GM23248 (cell line): ENCODE measurements at regions not wholly inside any gene's neighbourhood (a gene's known extent, or its start where the extent isn't known, plus 50 kb on each side); places are given as distances from the start of the nearest gene placed in this dataset.

ENCODE experiments used
- EZH2 ChIP-seq: fragments of 200-600 bp; sonication (generic); IDR thresholded peaks from 2 replicates; pipeline ENCODE4 v1.6.1; 2018; ENCODE audit warnings: antibody characterized with exemption, mild to moderate bottlenecking; ENCODE audit not compliant: insufficient read depth, poor library complexity, severe bottlenecking
- EZH2phosphoT487 ChIP-seq: fragments of 200-600 bp; sonication (generic); IDR thresholded peaks from 2 replicates; pipeline ENCODE4 v1.6.1; 2018; ENCODE audit warnings: antibody characterized with exemption, moderate library complexity, mild to moderate bottlenecking, low read depth; ENCODE audit not compliant: insufficient read depth

- TF ChIP-seq EZH2 (no peak), EZH2phosphoT487 (no peak)
Observed at GRCh38 chr2:129565551-129566109, 413.8 kb upstream of the RAB6C start.
